Activated CD8-positive, alpha-beta T cell treated with anti-CD3 and anti-CD28 coated beads for 36 hours (primary cell): ENCODE measurements at regions not wholly inside any gene's neighbourhood (a gene's known extent, or its start where the extent isn't known, plus 50 kb on each side); places are given as distances from the start of the nearest gene placed in this dataset.

Experiments
- ATAC-seq: fragments of 200-7000 bp; cut with Tn5 transposase; one replicate; pipeline ENCODE4 v1.10.0; 2021; ENCODE audit warnings: mild to moderate bottlenecking, moderate library complexity
- CTCF ChIA-PET: fragments of 350-600 bp; sonication (Branson Sonifier 250); formaldehyde crosslinking; loops from one replicate; lab custom pipeline; 2021; ENCODE audit warnings: antibody characterized with exemption; lab: Charles Lee
- POLR2A ChIA-PET: fragments of 350-600 bp; sonication (Branson Sonifier 250); formaldehyde crosslinking; loops from one replicate; lab custom pipeline; 2021; ENCODE audit warnings: antibody characterized with exemption; lab: Charles Lee
- DNase-seq: peaks from one replicate; pipeline ENCODE4 v3.0.0-alpha.2; 2020
- H3K27ac Mint-ChIP-seq: one replicate; pipeline ENCODE4 v1.8.0; 2021; ENCODE audit warnings: mild to moderate bottlenecking, mixed read lengths
- H3K27me3 Mint-ChIP-seq: one replicate; pipeline ENCODE4 v1.8.0; 2021; ENCODE audit warnings: mixed read lengths
- H3K36me3 Mint-ChIP-seq: one replicate; pipeline ENCODE4 v1.8.0; 2021; ENCODE audit warnings: low read depth, mixed read lengths
- H3K4me1 Mint-ChIP-seq: one replicate; pipeline ENCODE4 v1.8.0; 2021; ENCODE audit warnings: low read depth, mixed read lengths
- H3K4me3 Mint-ChIP-seq: one replicate; pipeline ENCODE4 v1.8.0; 2021; ENCODE audit warnings: mild to moderate bottlenecking, moderate library complexity, mixed read lengths
- H3K9me3 Mint-ChIP-seq: one replicate; pipeline ENCODE4 v1.8.0; 2021; ENCODE audit warnings: mixed read lengths
- intact Hi-C: fragments of 100-400 bp; cut with micrococcal nuclease; formaldehyde crosslinking; loops from one replicate; pipeline ENCODE4 v1.10.0; 2022
- TF ChIP-seq, protein P1 (sequence below): fragments of 200-600 bp; IDR thresholded peaks from one replicate; pipeline ENCODE4 v1.8.0; 2022; ENCODE audit warnings: antibody characterized with exemption, mild to moderate bottlenecking

DNA sequence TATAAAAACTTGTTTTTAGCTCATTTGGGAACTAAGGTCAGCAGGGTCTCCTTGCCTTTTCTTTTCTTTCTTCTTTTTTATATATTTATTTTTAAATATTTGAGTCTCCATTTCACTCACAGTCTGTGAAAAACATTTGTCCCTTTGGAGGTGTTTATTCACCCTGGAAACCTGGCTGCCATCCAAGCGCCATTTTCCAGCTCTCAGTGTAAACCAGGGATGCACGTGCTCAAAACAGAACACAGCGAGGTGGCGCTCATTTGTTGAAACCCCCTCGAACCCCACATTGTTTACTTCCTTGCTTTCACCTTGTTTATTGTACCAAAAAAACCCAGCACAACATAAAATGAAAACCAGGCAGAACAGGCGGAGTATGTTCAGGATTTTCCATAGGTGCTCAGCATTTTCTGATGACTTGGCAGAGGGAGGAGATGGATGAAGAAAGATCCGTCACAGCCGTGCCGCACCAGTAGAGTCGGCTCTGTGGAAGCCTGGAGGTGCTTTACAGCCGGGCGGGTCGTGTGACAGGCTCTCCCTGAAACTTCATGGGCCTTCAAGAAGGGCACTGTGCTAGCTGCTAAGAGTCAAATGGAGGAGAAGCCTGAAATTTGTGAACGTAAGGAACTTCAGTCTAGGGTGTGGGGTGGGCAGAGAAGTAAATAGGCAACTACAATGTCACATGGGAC is 284.4 kb downstream of the FOXL1 start:
- Mint-ChIP-seq H3K27ac (no peak overlapping the region), H3K9me3 (no peaks in the 10 kb centered on the region), H3K27me3 (no peaks in the 10 kb centered on the region), H3K4me1 (no peaks in the 10 kb centered on the region), H3K4me3 (no peak overlapping the region), H3K36me3 (no peaks in the 10 kb centered on the region)
- DNase-seq = no peak
- TF ChIP-seq, protein P1, sequence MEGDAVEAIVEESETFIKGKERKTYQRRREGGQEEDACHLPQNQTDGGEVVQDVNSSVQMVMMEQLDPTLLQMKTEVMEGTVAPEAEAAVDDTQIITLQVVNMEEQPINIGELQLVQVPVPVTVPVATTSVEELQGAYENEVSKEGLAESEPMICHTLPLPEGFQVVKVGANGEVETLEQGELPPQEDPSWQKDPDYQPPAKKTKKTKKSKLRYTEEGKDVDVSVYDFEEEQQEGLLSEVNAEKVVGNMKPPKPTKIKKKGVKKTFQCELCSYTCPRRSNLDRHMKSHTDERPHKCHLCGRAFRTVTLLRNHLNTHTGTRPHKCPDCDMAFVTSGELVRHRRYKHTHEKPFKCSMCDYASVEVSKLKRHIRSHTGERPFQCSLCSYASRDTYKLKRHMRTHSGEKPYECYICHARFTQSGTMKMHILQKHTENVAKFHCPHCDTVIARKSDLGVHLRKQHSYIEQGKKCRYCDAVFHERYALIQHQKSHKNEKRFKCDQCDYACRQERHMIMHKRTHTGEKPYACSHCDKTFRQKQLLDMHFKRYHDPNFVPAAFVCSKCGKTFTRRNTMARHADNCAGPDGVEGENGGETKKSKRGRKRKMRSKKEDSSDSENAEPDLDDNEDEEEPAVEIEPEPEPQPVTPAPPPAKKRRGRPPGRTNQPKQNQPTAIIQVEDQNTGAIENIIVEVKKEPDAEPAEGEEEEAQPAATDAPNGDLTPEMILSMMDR = no peak
- POLR2A ChIA-PET = no interaction called here
- ATAC-seq = no peak
- intact Hi-C loops = no loop called here
- CTCF ChIA-PET = no interaction called here

DNA sequence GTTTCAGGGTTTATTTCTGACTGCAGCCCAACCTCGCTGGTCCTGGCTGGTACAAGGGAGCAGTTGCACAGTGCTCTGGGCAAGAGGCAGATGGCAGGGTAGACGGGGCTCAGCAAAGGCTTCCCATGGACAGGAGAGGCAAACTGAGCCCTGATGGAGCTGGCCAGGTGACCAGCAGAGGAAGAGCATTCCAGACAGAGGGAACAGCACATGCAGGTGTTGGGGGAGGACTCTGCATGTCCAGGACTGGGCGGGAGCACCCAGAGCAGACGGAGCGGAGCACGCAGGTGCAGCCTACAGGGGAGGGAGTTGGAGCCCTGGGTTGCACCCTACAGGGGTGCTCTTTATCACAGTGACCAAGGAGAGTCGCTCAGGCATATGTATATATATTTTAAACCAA is 285.3 kb downstream of the FOXL1 start:
- Mint-ChIP-seq H3K27me3 (no peaks in the 10 kb centered on the region), H3K36me3 (no peaks in the 10 kb centered on the region), H3K4me3 (no peak overlapping the region), H3K9me3 (no peaks in the 10 kb centered on the region), H3K27ac (no peak overlapping the region), H3K4me1 (no peaks in the 10 kb centered on the region)
- DNase-seq = no peak
- ChIA-PET POLR2A (no interaction called here), CTCF (no interaction called here)
- ATAC-seq = no peak
- TF ChIP-seq, protein P1 = no peak
- intact Hi-C loops = no loop called here

DNA sequence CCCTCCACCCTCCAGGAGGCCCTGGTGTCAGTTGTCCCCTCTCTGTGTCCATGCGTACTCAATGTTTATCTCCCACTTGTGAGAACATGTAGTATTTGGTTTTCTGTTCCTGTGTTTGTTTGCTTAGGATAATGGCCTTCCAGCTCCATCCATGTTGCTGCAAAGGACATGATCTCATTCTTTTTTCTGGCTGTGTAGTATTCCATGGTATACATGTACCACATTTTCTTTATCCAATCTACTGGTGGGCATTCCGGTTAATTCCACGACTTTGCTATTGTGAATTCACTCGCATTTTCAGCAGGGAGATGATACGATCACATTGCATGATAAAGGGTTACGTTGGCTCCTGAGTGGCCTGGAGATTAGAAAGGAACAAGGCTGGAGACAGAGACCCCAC is 286.2 kb downstream of the FOXL1 start:
- CTCF ChIA-PET = no interaction called here
- no peak overlapping the region for H3K27ac Mint-ChIP-seq
- TF ChIP-seq, protein P1 = no peak

DNA sequence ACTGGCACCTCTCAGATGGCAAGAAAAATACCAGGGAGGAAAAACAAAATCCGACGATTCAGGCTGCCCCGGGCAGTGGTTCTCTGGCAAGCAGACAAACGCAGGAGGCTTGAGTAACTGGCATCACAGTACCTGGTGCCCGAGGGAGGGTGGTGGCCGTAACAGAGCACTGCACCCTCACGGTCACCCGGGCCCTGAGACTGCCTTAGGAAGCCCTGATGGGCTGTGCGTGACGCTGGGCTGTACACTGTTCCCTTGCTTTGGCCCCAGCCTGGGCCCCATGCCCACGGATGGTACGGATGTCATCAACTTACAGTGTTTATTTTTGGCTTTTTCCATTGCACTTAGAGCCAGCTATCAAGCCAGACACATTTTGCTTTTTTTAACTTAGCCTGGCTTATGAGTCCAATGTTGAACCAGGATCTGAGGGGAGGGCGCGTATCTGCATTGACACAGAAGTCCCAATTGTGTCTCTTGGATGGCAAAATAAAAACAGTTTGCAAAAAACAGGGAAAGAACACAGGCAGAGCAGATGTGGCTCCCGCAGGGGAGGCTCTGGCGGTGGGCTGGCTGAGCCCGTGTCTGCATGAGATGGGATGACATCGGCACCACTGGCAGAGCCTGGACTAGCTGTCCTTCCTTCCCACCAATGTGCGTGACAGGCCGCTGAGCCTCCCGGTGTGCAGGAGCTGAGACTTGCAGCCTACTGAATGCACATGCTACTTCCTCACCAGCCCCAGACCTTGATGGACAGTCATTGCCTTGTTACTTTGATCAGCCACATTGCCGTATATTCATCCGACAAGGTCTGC is 287.7 kb downstream of the FOXL1 start:
- no peaks in the 10 kb centered on the region for H3K4me1 Mint-ChIP-seq
- ChIA-PET POLR2A (no interaction called here), CTCF (no interaction called here)

More for the DNA sequence above, 286.2 kb downstream of the FOXL1 start:
- H3K4me3 Mint-ChIP-seq = no peak overlapping the region
- intact Hi-C loops = no loop called here
- H3K4me1 Mint-ChIP-seq = no peaks in the 10 kb centered on the region
- DNase-seq (no peak), ATAC-seq (no peak)
- POLR2A ChIA-PET = no interaction called here
- H3K36me3 Mint-ChIP-seq = no peaks in the 10 kb centered on the region
- no peaks in the 10 kb centered on the region for H3K9me3 Mint-ChIP-seq
- H3K27me3 Mint-ChIP-seq = no peaks in the 10 kb centered on the region

More for the DNA sequence above, 287.7 kb downstream of the FOXL1 start:
- no peak overlapping the region for H3K27ac Mint-ChIP-seq
- DNase-seq (no peak), ATAC-seq (no peak)
- no peaks in the 10 kb centered on the region for H3K9me3 Mint-ChIP-seq
- no peak overlapping the region for H3K4me3 Mint-ChIP-seq
- no peaks in the 10 kb centered on the region for H3K27me3 Mint-ChIP-seq
- intact Hi-C loops = no loop called here
- H3K36me3 Mint-ChIP-seq = no peaks in the 10 kb centered on the region
- TF ChIP-seq, protein P1 = no peak
